ENCODE measurements at regions not wholly inside any gene's neighbourhood (a gene's known extent, or its start where the extent isn't known, plus 50 kb on each side); places are given as distances from the start of the nearest gene placed in this dataset.

DNA sequence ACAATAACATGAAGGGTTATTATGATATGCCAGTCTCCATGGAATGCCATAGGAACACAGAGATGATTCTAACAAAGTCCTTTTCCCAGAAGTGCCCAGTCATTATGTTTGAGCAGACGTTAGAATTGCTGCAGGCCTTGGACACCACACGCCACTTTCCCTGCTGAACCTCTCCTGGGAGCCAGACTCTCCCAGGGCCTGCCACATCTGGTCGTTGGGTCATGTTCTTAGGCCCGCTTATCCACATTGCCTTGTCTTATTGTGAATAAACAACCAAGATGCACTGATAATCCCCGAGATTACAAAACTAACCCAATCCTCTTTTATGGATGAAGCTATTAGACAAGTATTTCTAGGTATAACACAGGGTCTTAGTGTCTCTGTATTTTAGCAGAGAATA, 276.5 kb upstream of the CITED2 start:
- Histone ChIP-seq H3K27ac (no peak overlapping the region), H3K27me3 (no peaks in the 10 kb centered on the region), H3K36me3 (no peaks in the 10 kb centered on the region), H3K4me3 (no peak overlapping the region), H3K4me1 (no peaks in the 10 kb centered on the region), H3K9me3 (no peaks in the 10 kb centered on the region)
- in situ Hi-C loops (cut with MboI; ENCODE audit: low sequenced_read_pairs in 4 of 4) (no loop called here), intact Hi-C loops (cut with DNase I; ENCODE audit: low total_unique reads) (no loop called here)
- ATAC-seq (no peak), DNase-seq (no peak)
- TF ChIP-seq, protein P1, sequence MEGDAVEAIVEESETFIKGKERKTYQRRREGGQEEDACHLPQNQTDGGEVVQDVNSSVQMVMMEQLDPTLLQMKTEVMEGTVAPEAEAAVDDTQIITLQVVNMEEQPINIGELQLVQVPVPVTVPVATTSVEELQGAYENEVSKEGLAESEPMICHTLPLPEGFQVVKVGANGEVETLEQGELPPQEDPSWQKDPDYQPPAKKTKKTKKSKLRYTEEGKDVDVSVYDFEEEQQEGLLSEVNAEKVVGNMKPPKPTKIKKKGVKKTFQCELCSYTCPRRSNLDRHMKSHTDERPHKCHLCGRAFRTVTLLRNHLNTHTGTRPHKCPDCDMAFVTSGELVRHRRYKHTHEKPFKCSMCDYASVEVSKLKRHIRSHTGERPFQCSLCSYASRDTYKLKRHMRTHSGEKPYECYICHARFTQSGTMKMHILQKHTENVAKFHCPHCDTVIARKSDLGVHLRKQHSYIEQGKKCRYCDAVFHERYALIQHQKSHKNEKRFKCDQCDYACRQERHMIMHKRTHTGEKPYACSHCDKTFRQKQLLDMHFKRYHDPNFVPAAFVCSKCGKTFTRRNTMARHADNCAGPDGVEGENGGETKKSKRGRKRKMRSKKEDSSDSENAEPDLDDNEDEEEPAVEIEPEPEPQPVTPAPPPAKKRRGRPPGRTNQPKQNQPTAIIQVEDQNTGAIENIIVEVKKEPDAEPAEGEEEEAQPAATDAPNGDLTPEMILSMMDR (IDR thresholded peaks at IDR 0.05 in 4 of 5, conservative IDR thresholded peaks at IDR 0.05 in 1 of 5): no peak
- TF ChIP-seq POLR2A (IDR thresholded peaks at IDR 0.05): no peak

DNA sequence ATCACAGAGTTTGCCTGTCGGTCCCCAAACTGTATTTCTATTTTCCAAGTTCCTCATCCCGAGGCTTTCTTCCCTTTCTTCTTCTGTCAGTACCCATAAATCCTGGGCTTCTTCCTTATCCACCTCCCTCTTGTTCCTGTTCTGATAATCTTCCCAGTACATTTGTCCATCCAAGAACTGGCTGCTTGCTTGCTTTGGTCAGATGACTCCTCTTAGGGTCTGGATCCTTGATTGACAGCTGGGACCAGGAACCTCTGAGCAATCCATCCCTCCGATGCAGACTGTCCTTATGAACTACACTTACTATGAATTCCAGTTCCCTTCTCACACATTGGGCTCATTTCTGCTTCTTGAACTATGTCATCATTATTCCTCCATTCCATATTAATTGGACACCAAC, 275.3 kb upstream of the CITED2 start:
- H3K9me3 ChIP-seq: no peaks in the 10 kb centered on the region
- intact Hi-C loops (cut with DNase I; ENCODE audit: low total_unique reads): no loop called here
- no peak for DNase-seq
- H3K27me3 ChIP-seq: no peaks in the 10 kb centered on the region
- ATAC-seq: no peak
- H3K27ac ChIP-seq: no peak overlapping the region
- H3K36me3 ChIP-seq: no peaks in the 10 kb centered on the region
- TF ChIP-seq, protein P1 (IDR thresholded peaks at IDR 0.05 in 4 of 5, conservative IDR thresholded peaks at IDR 0.05 in 1 of 5): no peak
- TF ChIP-seq POLR2A (IDR thresholded peaks at IDR 0.05): no peak
- in situ Hi-C loops (cut with MboI; ENCODE audit: low sequenced_read_pairs in 4 of 4): no loop called here
- no peak overlapping the region for H3K4me3 ChIP-seq
- peaks cover 4 to 6% of the 10 kb centered on the region in 2 donors for H3K4me1 ChIP-seq

DNA sequence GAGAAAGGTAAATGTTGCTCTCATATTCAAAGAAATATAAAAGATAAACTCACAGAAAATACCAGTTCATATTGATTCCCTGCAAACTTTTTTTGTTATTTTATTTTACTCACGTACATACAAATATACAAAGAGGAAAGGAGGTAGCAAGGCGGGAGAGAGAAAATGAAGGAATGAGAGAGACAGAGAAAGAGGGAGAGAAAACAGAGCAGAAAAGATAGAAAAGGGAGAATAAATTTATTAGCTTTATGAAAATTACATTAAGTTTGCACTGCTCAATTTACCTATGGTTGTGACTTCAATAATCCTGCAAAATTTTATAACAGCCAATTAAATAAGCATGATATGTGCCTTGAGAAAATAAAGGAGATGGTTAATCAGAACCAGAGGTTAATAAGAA, 274.7 kb upstream of the CITED2 start:
- no peaks in the 10 kb centered on the region for H3K9me3 ChIP-seq
- in situ Hi-C loops (cut with MboI; ENCODE audit: low sequenced_read_pairs in 4 of 4): no loop called here
- H3K27ac ChIP-seq: no peak overlapping the region
- no peaks in the 10 kb centered on the region for H3K27me3 ChIP-seq
- no peak for TF ChIP-seq POLR2A (IDR thresholded peaks at IDR 0.05)
- TF ChIP-seq, protein P1 (IDR thresholded peaks at IDR 0.05 in 4 of 5, conservative IDR thresholded peaks at IDR 0.05 in 1 of 5): no peak
- H3K36me3 ChIP-seq: no peaks in the 10 kb centered on the region
- DNase-seq: no peak
- H3K4me1 ChIP-seq: peaks cover 6 to 9% of the 10 kb centered on the region in 2 donors
- no peak overlapping the region for H3K4me3 ChIP-seq
- intact Hi-C loops (cut with DNase I; ENCODE audit: low total_unique reads): no loop called here
- ATAC-seq: no peak

DNA sequence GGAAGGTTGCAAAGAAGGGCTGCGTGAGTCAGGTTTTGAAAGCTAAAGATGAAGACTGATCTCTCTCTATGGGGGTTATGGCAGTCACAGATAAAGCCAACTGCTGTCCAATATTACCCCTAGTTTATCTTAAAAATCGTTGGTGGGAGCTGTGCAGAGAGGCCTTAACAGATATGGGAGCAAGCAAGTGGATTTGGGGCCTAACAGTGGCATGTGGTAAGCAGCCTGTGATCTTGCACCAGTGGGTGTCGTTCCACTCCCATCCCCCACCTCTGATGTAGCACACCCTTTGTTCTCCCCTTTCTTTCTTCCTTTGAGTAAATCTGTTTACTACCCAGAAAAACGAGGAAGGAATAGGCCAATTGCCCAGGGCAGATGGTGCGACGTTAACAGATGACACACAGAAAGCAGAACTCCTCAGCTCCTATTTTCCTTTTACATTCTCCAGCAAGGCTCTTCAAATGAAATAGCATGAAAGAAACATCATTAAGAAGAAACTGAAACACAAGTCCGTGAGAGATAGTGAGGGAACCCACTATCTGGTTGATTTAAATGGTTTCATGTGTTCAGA, 274.1 kb upstream of the CITED2 start:
- Histone ChIP-seq H3K4me1 (peaks cover 6 to 9% of the 10 kb centered on the region in 2 donors), H3K9me3 (no peaks in the 10 kb centered on the region), H3K27ac (no peak overlapping the region), H3K4me3 (no peak overlapping the region), H3K27me3 (no peaks in the 10 kb centered on the region), H3K36me3 (no peaks in the 10 kb centered on the region)
- no peak for ATAC-seq
- DNase-seq: no peak
- TF ChIP-seq, protein P1 (IDR thresholded peaks at IDR 0.05 in 4 of 5, conservative IDR thresholded peaks at IDR 0.05 in 1 of 5): no peak
- TF ChIP-seq POLR2A (IDR thresholded peaks at IDR 0.05): no peak
- intact Hi-C loops (cut with DNase I; ENCODE audit: low total_unique reads): no loop called here
- in situ Hi-C loops (cut with MboI; ENCODE audit: low sequenced_read_pairs in 4 of 4): no loop called here

DNA sequence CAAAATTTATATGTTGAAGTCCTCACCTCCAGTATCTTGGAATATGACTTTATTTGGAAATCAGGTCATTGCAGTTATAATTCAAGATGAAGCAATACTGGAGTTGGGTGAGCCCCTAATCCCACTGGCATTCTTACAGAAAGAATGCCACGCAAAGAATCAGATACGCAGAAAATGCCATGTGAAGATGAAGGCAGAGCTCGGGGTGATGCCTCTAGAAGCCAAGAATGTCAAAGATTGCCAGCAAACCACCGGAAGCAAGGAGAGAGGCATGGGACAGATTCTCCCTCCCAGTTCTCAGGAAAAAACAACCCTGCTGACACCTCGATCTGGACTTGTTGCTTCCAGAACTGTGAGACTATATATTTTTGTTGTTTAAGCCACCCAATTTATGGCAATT, 273.4 kb upstream of the CITED2 start:
- in situ Hi-C loops (cut with MboI; ENCODE audit: low sequenced_read_pairs in 4 of 4): no loop called here
- Histone ChIP-seq H3K4me1 (peaks cover 6 to 9% of the 10 kb centered on the region in 2 donors), H3K9me3 (no peaks in the 10 kb centered on the region), H3K4me3 (no peak overlapping the region), H3K27ac (no peak overlapping the region), H3K36me3 (no peaks in the 10 kb centered on the region), H3K27me3 (no peaks in the 10 kb centered on the region)
- intact Hi-C loops (cut with DNase I; ENCODE audit: low total_unique reads): no loop called here
- DNase-seq: no peak
- ATAC-seq: no peak
- TF ChIP-seq, protein P1 (IDR thresholded peaks at IDR 0.05 in 4 of 5, conservative IDR thresholded peaks at IDR 0.05 in 1 of 5): no peak
- TF ChIP-seq POLR2A (IDR thresholded peaks at IDR 0.05): no peak
